H9 (cell line): ENCODE measurements at regions not wholly inside any gene's neighbourhood (a gene's known extent, or its start where the extent isn't known, plus 50 kb on each side); places are given as distances from the start of the nearest gene placed in this dataset.

ENCODE experiments used
- DNase-seq: peaks from one replicate; pipeline ENCODE4 v3.0.0-alpha.2; 2017
- H2AFZ ChIP-seq: one replicate; pipeline ENCODE4 v1.6.1; 2013; ENCODE audit warnings: mild to moderate bottlenecking, low read length, control low read depth, moderate library complexity
- H2AK5ac ChIP-seq: 2 replicates; pipeline ENCODE4 v1.6.1; 2013; ENCODE audit warnings: low read length, control low read depth, mixed read lengths; ENCODE audit not compliant: insufficient read length
- H2BK120ac ChIP-seq: one replicate; pipeline ENCODE4 v1.6.1; 2013; ENCODE audit warnings: low read depth, mild to moderate bottlenecking, low read length, control low read depth, inconsistent platforms; ENCODE audit not compliant: poor library complexity, severe bottlenecking
- H2BK12ac ChIP-seq: 2 replicates; pipeline ENCODE4 v1.6.1; 2013; ENCODE audit warnings: low read length, control low read depth, mixed read lengths, low read depth; ENCODE audit not compliant: insufficient read length
- H2BK15ac ChIP-seq: 2 replicates; pipeline ENCODE4 v1.6.1; 2013; ENCODE audit warnings: low read depth, low read length, control low read depth
- H2BK20ac ChIP-seq: one replicate; pipeline ENCODE4 v1.6.1; 2013; ENCODE audit warnings: low read depth, mild to moderate bottlenecking, low read length, control low read depth, inconsistent platforms; ENCODE audit not compliant: poor library complexity, severe bottlenecking
- H2BK5ac ChIP-seq: 2 replicates; pipeline ENCODE4 v1.6.1; 2013; ENCODE audit warnings: low read length, control low read depth, mixed read lengths; ENCODE audit not compliant: insufficient read length
- H3K14ac ChIP-seq: 2 replicates; pipeline ENCODE4 v1.6.1; 2013; ENCODE audit warnings: low read length, control low read depth; ENCODE audit not compliant: insufficient read depth
- H3K18ac ChIP-seq: 2 replicates; pipeline ENCODE4 v1.6.1; 2013; ENCODE audit warnings: low read depth, mild to moderate bottlenecking, mixed read lengths, low read length, control low read depth; ENCODE audit not compliant: insufficient read length
- H3K23ac ChIP-seq: 2 replicates; pipeline ENCODE4 v1.6.1; 2013; ENCODE audit warnings: low read length, control low read depth, mixed read lengths, low read depth; ENCODE audit not compliant: insufficient read length
- H3K23me2 ChIP-seq: 2 replicates; pipeline ENCODE4 v1.6.1; 2013; ENCODE audit warnings: low read depth, mild to moderate bottlenecking, mixed read lengths, low read length, control low read depth; ENCODE audit not compliant: insufficient read length, poor library complexity, severe bottlenecking
- H3K27ac ChIP-seq: 2 replicates; pipeline ENCODE4 v1.5.1; 2013; ENCODE audit warnings: low read length, control low read depth, mixed read lengths, low read depth; ENCODE audit not compliant: insufficient read length
- H3K27me3 ChIP-seq: 2 replicates; pipeline ENCODE4 v1.6.1; 2013; ENCODE audit warnings: low read length, control low read depth, inconsistent platforms; ENCODE audit not compliant: insufficient read depth
- H3K4ac ChIP-seq: 2 replicates; pipeline ENCODE4 v1.6.1; 2013; ENCODE audit warnings: low read depth, mild to moderate bottlenecking, control low read depth, inconsistent platforms, low read length, moderate library complexity
- H3K4me1 ChIP-seq: 2 replicates; pipeline ENCODE4 v1.6.1; 2013; ENCODE audit warnings: low read length, control low read depth, inconsistent platforms; ENCODE audit not compliant: insufficient read depth
- H3K4me2 ChIP-seq: 2 replicates; pipeline ENCODE4 v1.6.1; 2013; ENCODE audit warnings: low read length, control low read depth, mixed read lengths; ENCODE audit not compliant: insufficient read length, insufficient read depth
- H3K56ac ChIP-seq: 2 replicates; pipeline ENCODE4 v1.6.1; 2013; ENCODE audit warnings: low read depth, mild to moderate bottlenecking, mixed read lengths, low read length, control low read depth; ENCODE audit not compliant: insufficient read length
- H3K79me1 ChIP-seq: 2 replicates; pipeline ENCODE4 v1.6.1; 2013; ENCODE audit warnings: low read depth, mild to moderate bottlenecking, moderate library complexity, low read length, control low read depth, inconsistent platforms; ENCODE audit not compliant: insufficient read depth, poor library complexity, severe bottlenecking
- H3K79me2 ChIP-seq: 2 replicates; pipeline ENCODE4 v1.6.1; 2013; ENCODE audit warnings: low read length, control low read depth, inconsistent platforms; ENCODE audit not compliant: insufficient read depth
- H3K9ac ChIP-seq: 2 replicates; pipeline ENCODE4 v1.6.1; 2013; ENCODE audit warnings: low read length, control low read depth, mixed read lengths; ENCODE audit not compliant: insufficient read length; ENCODE audit errors: extremely low read depth
- H3K9me3 ChIP-seq: one replicate; pipeline ENCODE4 v1.6.1; 2013; ENCODE audit warnings: low read depth, low read length, inconsistent platforms; ENCODE audit not compliant: control insufficient read depth
- H3T11ph ChIP-seq: one replicate; pipeline ENCODE4 v1.6.1; 2013; ENCODE audit warnings: mild to moderate bottlenecking, low read length, control low read depth, inconsistent platforms
- H4K20me1 ChIP-seq: one replicate; pipeline ENCODE4 v1.6.1; 2013; ENCODE audit not compliant: control insufficient read depth, insufficient read length, insufficient read depth
- H4K5ac ChIP-seq: 2 replicates; pipeline ENCODE4 v1.6.1; 2013; ENCODE audit warnings: low read depth, mild to moderate bottlenecking, mixed read lengths, low read length, control low read depth; ENCODE audit not compliant: insufficient read length
- H4K8ac ChIP-seq: replicated peaks from 2 replicates; pipeline ENCODE4 v1.6.1; 2013; ENCODE audit warnings: low read length, control low read depth, mixed read lengths, low read depth; ENCODE audit not compliant: insufficient read length
- H4K91ac ChIP-seq: 2 replicates; pipeline ENCODE4 v1.6.1; 2013; ENCODE audit warnings: low read depth, mild to moderate bottlenecking, moderate library complexity, mixed read lengths, low read length, control low read depth; ENCODE audit not compliant: insufficient read length
- H3K27ac Mint-ChIP-seq, 3 experiments: 2 replicates in 2 of 3; 3 replicates in 1 of 3; pipeline ENCODE4 v1.8.0; 2020 to 2021; ENCODE audit warnings: mixed read lengths in 3 of 3, mild to moderate bottlenecking in 1 of 3, moderate library complexity in 1 of 3
- H3K27me3 Mint-ChIP-seq: 2 replicates; pipeline ENCODE4 v1.8.0; 2021; ENCODE audit warnings: low read depth, mild to moderate bottlenecking, moderate library complexity, mixed read lengths
- H3K36me3 Mint-ChIP-seq, 3 experiments: 2 replicates in 2 of 3; 3 replicates in 1 of 3; pipeline ENCODE4 v1.8.0; 2020 to 2021; ENCODE audit warnings: low read depth in 3 of 3, mixed read lengths in 3 of 3; ENCODE audit not compliant: insufficient read depth in 1 of 3
- H3K4me1 Mint-ChIP-seq, 2 experiments: 2 replicates each; pipeline ENCODE4 v1.8.0; 2020; ENCODE audit warnings: mixed read lengths in 2 of 2
- H3K4me3 Mint-ChIP-seq, 2 experiments: 2 replicates in 1 of 2; 3 replicates in 1 of 2; pipeline ENCODE4 v1.8.0; 2020 to 2021; ENCODE audit warnings: mild to moderate bottlenecking in 2 of 2, mixed read lengths in 2 of 2, moderate library complexity in 1 of 2
- H3K9me3 Mint-ChIP-seq, 2 experiments: 2 replicates in 1 of 2; 3 replicates in 1 of 2; pipeline ENCODE4 v1.8.0; 2020; ENCODE audit warnings: mild to moderate bottlenecking in 2 of 2, mixed read lengths in 2 of 2, moderate library complexity in 1 of 2
- WGBS: extraction: QIAGEN DNeasy Blood & Tissue Kit; methylation state at CpG from one replicate; pipeline ENCODE4 v1.1.7; 2013; ENCODE audit warnings: missing lambda C conversion rate, low lambda C conversion rate, mixed read lengths; ENCODE audit not compliant: insufficient read length; ENCODE audit errors: extremely low coverage; 5-methylcytosine and 5-hydroxymethylcytosine counted together
- TF ChIP-seq, protein P1 (sequence below): fragments of 200-600 bp; sonication (generic); conservative IDR thresholded peaks from 3 replicates; pipeline ENCODE4 v1.8.0; 2021; ENCODE audit warnings: antibody characterized with exemption, mild to moderate bottlenecking

DNA sequence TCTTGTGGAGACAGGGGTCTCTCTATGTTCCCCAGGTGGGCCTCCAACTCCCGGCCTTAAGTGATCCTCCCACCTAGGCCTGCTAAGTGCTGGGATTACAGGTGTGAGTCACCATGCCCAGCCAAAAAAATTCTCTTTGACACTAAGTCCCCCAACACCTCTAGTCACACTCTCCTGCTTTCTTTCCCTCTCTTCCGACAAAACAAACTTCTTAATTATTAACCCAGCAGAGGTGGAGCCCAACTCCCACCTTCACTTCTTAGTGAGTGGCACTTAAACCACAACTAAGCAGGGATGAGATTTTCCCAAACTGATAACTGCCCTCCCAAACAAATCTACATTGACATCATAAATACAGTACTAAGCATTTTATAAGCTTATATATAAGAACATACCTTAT, 60.5 kb upstream of the PMAIP1 start:
- H2BK12ac ChIP-seq, result no peak overlapping the region
- no peaks in the 10 kb centered on the region for H3K9me3 ChIP-seq
- WGBS, result 100% methylated on average over 1 of the region's 2 CpGs
- H3K27ac Mint-ChIP-seq, result no peak overlapping the region
- H3K27me3 Mint-ChIP-seq, result no peaks in the 10 kb centered on the region; the same call in 1 of the 2 replicates
- no peaks in the 10 kb centered on the region for H3K23me2 ChIP-seq
- TF ChIP-seq, protein P1, sequence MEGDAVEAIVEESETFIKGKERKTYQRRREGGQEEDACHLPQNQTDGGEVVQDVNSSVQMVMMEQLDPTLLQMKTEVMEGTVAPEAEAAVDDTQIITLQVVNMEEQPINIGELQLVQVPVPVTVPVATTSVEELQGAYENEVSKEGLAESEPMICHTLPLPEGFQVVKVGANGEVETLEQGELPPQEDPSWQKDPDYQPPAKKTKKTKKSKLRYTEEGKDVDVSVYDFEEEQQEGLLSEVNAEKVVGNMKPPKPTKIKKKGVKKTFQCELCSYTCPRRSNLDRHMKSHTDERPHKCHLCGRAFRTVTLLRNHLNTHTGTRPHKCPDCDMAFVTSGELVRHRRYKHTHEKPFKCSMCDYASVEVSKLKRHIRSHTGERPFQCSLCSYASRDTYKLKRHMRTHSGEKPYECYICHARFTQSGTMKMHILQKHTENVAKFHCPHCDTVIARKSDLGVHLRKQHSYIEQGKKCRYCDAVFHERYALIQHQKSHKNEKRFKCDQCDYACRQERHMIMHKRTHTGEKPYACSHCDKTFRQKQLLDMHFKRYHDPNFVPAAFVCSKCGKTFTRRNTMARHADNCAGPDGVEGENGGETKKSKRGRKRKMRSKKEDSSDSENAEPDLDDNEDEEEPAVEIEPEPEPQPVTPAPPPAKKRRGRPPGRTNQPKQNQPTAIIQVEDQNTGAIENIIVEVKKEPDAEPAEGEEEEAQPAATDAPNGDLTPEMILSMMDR, result no peak
- no peak overlapping the region for H3K56ac ChIP-seq
- H4K91ac ChIP-seq, result no peak overlapping the region
- H3K4me3 Mint-ChIP-seq, result no peak overlapping the region
- no peak overlapping the region for H3K18ac ChIP-seq
- H3K14ac ChIP-seq, result no peak overlapping the region
- no peak overlapping the region for H4K5ac ChIP-seq
- H2AK5ac ChIP-seq, result no peak overlapping the region
- no peak overlapping the region for H3T11ph ChIP-seq
- no peaks in the 10 kb centered on the region for H3K9me3 Mint-ChIP-seq
- H4K20me1 ChIP-seq, result no peaks in the 10 kb centered on the region
- no peaks in the 10 kb centered on the region for H3K27me3 ChIP-seq
- no peak for DNase-seq
- no peaks in the 10 kb centered on the region for H3K36me3 Mint-ChIP-seq
- H2BK5ac ChIP-seq, result no peak overlapping the region
- peaks cover 25 to 34% of the 10 kb centered on the region in 2 experiments for H3K4me1 Mint-ChIP-seq
- H2BK15ac ChIP-seq, result no peak overlapping the region
- no peak overlapping the region for H4K8ac ChIP-seq
- no peak overlapping the region for H3K27ac ChIP-seq
- H3K4ac ChIP-seq, result no peak overlapping the region
- no peaks in the 10 kb centered on the region for H3K79me1 ChIP-seq
- H3K4me1 ChIP-seq, result peaks cover 3% of the 10 kb centered on the region; the same call in 1 of the 2 replicates
- H2AFZ ChIP-seq, result no peak overlapping the region
- no peak overlapping the region for H3K9ac ChIP-seq
- no peak overlapping the region for H2BK120ac ChIP-seq
- no peak overlapping the region for H2BK20ac ChIP-seq
- H3K23ac ChIP-seq, result no peak overlapping the region
- H3K79me2 ChIP-seq, result no peaks in the 10 kb centered on the region
- H3K4me2 ChIP-seq, result no peak overlapping the region
